ENCODE measurements at regions not wholly inside any gene's neighbourhood (a gene's known extent, or its start where the extent isn't known, plus 50 kb on each side); places are given as distances from the start of the nearest gene placed in this dataset.

DNA sequence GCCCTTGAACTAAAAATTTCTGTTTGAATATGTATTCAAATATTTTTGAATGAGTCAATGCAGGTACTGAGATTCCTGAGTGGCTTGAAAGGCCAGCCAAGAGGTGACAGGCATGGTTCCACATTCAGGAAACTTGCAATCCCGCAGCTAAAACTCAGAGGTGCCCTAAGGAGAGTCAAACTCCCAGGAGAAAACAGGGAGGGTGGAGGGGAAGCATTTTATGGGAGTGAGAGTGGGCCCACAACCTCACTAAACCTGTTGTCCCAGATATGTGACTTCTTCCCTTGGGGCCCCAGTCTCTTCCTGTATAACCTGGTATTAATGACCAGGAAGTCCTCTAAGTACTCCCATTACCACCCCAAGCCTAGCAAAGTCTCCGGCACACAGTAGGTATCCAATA, 189.6 kb downstream of the PLPP3 start:
- TF ChIP-seq, protein P1, sequence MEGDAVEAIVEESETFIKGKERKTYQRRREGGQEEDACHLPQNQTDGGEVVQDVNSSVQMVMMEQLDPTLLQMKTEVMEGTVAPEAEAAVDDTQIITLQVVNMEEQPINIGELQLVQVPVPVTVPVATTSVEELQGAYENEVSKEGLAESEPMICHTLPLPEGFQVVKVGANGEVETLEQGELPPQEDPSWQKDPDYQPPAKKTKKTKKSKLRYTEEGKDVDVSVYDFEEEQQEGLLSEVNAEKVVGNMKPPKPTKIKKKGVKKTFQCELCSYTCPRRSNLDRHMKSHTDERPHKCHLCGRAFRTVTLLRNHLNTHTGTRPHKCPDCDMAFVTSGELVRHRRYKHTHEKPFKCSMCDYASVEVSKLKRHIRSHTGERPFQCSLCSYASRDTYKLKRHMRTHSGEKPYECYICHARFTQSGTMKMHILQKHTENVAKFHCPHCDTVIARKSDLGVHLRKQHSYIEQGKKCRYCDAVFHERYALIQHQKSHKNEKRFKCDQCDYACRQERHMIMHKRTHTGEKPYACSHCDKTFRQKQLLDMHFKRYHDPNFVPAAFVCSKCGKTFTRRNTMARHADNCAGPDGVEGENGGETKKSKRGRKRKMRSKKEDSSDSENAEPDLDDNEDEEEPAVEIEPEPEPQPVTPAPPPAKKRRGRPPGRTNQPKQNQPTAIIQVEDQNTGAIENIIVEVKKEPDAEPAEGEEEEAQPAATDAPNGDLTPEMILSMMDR (IDR thresholded peaks at IDR 0.05; ENCODE audit: low read depth, low read length, missing control alignments), result no peak
- DNase-seq (ENCODE audit: extremely low read depth, low read depth), result no peak
- no peak overlapping the region for H3K4me3 ChIP-seq (replicated peaks; ENCODE audit: low read depth, low read length)

DNA sequence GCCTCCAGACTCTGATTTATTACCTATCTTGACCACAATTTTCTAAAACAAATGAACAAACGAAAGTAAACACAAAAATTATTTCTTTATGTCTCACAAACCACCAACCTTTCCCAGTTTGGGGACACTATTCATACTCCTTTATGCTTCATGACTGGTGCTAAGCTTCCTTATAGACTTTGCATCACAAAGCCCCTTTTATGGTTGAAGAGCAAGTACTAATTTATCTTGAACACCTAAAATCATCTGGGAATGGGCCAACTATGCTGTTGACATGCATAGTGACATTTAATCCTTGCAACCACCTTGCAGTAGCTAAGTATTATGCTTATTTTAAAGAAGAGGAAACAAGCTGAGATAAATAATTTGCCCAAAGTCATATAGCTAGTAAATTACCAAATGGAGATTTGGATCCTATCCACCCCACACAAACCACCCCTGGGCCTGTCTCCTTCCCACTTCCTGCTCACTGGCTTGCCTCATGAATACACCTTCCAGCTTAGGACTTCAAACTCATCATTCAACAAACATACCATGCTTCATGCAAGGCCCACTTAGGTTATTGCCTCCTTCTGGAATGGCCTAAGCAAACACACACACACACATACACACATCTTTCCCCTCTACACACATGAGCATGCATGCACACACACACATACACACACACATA, 192.2 kb downstream of the PLPP3 start:
- DNase-seq (ENCODE audit: extremely low read depth, low read depth), result no peak
- H3K4me3 ChIP-seq (replicated peaks; ENCODE audit: low read depth, low read length), result no peak overlapping the region
- TF ChIP-seq, protein P1 (IDR thresholded peaks at IDR 0.05; ENCODE audit: low read depth, low read length, missing control alignments), result no peak

DNA sequence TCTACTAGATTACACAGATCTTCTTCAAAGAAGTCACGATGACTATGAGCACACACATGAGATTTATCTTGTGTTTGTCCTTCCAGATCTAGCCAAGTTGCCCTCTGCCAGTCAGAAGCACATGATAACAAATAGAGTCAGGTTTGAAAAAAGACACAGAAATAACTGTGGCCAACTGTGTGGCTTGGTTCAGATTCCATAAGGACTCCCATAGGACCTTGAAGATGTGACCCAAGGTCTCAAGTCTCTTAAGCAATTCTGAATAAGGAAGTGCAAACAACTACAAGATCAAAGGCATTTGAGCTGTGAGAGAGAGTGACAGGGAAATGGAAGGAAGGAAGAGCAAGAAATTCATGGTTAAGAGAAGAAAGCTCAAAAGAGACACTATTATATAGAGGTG, 194.0 kb downstream of the PLPP3 start:
- no peak for DNase-seq (ENCODE audit: extremely low read depth, low read depth)
- H3K4me3 ChIP-seq (replicated peaks; ENCODE audit: low read depth, low read length), result no peak overlapping the region
- TF ChIP-seq, protein P1 (IDR thresholded peaks at IDR 0.05; ENCODE audit: low read depth, low read length, missing control alignments), result no peak

DNA sequence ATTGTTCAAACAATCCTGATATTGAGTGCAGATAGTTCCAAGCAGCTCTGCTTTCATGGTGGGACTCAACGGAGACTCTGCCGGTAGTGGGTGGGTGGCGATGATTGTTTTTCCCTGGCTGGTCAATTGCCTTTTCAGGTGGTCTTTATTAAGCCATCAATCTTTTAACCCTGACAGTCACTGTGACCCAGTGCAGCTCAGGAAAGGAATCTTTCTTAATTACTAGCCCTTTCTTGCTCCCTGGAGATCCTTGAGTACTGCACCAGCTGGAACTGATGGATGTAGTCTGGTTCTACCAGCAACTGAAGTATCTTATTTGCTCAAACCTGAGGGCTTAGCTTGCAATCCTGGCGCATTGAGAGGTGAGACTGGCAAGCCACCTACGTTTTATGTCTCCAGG, 196.4 kb downstream of the PLPP3 start:
- TF ChIP-seq, protein P1 (IDR thresholded peaks at IDR 0.05; ENCODE audit: low read depth, low read length, missing control alignments), result no peak
- no peak overlapping the region for H3K4me3 ChIP-seq (replicated peaks; ENCODE audit: low read depth, low read length)
- DNase-seq (ENCODE audit: extremely low read depth, low read depth), result no peak

DNA sequence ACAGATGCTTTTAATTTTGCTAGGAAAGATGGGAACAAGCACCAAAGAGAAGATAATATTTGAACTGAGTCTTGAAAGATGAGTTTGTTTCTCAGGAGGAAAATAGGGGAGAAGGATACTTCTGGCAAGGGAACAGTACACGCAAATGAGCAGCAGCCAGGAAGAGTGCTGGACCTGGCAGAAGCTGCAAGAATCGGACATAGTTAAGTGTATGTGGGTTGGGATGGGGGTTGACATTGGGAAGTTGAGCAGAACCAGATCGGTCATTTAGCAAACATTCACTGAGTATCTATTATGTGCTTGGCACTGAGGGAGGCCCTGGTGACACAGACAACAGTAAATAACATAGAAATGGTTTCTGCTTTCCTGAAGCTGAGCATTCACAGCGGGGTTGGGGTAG, 198.8 kb downstream of the PLPP3 start:
- DNase-seq (ENCODE audit: extremely low read depth, low read depth), result no peak
- TF ChIP-seq, protein P1 (IDR thresholded peaks at IDR 0.05; ENCODE audit: low read depth, low read length, missing control alignments), result no peak
- H3K4me3 ChIP-seq (replicated peaks; ENCODE audit: low read depth, low read length), result no peak overlapping the region

DNA sequence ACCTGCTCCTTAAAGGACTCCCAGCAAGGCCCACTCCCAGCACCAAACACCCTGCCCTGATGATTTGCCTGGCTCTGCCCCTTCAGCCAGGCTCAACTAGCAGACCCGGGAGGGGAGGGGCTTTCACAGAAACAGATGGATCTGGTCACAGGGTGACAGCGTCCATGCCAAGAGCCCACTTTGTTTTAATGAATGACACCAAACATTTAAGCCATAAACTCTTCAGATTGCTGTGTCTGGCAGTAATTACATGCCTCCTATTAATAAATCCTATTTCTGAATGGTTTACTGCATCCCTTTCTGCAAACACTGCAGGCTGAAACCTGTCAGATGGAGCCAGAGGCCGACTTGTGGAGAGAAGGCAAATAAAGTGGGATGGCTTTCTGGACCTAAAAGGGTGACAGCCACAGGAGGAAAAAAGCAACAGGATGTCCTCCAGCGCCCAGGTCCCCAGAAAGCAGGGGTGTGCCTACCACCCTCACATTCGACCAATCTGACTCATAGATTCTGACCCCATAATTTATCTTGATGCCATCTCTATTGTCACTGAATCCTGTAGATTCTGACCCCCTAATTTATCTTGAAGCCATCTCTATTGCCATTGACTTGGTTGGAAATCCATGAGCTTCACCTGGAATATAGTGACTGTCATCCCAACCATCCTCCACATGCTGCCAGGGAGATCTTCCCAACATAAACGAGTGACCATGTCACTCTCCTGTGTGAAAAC, 200.9 kb downstream of the PLPP3 start:
- DNase-seq (ENCODE audit: extremely low read depth, low read depth), result no peak
- TF ChIP-seq, protein P1 (IDR thresholded peaks at IDR 0.05; ENCODE audit: low read depth, low read length, missing control alignments), result no peak
- no peak overlapping the region for H3K4me3 ChIP-seq (replicated peaks; ENCODE audit: low read depth, low read length)

All from HFF-Myc (cell line).